ENCODE measurements at regions not wholly inside any gene's neighbourhood (a gene's known extent, or its start where the extent isn't known, plus 50 kb on each side); places are given as distances from the start of the nearest gene placed in this dataset.

GRCh38 chr16:52357711-52358110 is 189.2 kb downstream of the TOX3 start:
- no peak for TF ChIP-seq GATA2 (IDR thresholded peaks at IDR 0.05; ENCODE audit: low read depth, low read length)
- no peak for TF ChIP-seq GATA3 (IDR thresholded peaks at IDR 0.05; ENCODE audit: low read depth, low read length)

Data from SH-SY5Y (cell line).